ENCODE measurements at regions not wholly inside any gene's neighbourhood (a gene's known extent, or its start where the extent isn't known, plus 50 kb on each side); places are given as distances from the start of the nearest gene placed in this dataset.

- TF ChIP-seq CTCF (conservative IDR thresholded peaks at IDR 0.05; ENCODE audit: low read length) (no peak), EZH2phosphoT487 (IDR thresholded peaks at IDR 0.05; ENCODE audit: borderline replicate concordance) (no peak)
Measured at GRCh38 chr18:10130606-10131005, 216.8 kb downstream of the VAPA start.
